ENCODE measurements at regions not wholly inside any gene's neighbourhood (a gene's known extent, or its start where the extent isn't known, plus 50 kb on each side); places are given as distances from the start of the nearest gene placed in this dataset.

- Histone ChIP-seq H4K5ac (ENCODE audit: insufficient read length, low read depth, low read length) (no peak overlapping the region), H3K79me1 (ENCODE audit: low read depth, low read length) (no peaks in the 10 kb centered on the region), H3K4me1 (replicated peaks in 1 of 4; ENCODE audit: control insufficient read depth in 3 of 4, insufficient read depth in 4 of 4, low read length in 3 of 4) (no peaks in the 10 kb centered on the region), H2BK12ac (ENCODE audit: low read depth, low read length) (no peak overlapping the region), H3K9ac (replicated peaks in 1 of 4; ENCODE audit: extremely low read depth in 1 of 4, low read depth in 3 of 4, low read length in 3 of 4) (no peak overlapping the region), H3K36me3 (ENCODE audit: control insufficient read depth in 2 of 4, insufficient read depth in 4 of 4, low read length in 3 of 4) (no peaks in the 10 kb centered on the region), H4K20me1 (replicated peaks in 1 of 2; ENCODE audit: control insufficient read depth in 1 of 2, insufficient read depth in 2 of 2, low read length in 2 of 2) (no peaks in the 10 kb centered on the region), H3K56ac (replicated peaks; ENCODE audit: insufficient read length, low read depth, low read length) (no peak overlapping the region), H2BK5ac (ENCODE audit: low read depth, low read length) (no peak overlapping the region), H2BK15ac (ENCODE audit: low read length) (no peak overlapping the region), H3K23ac (ENCODE audit: insufficient read length) (no peak overlapping the region), H3K18ac (ENCODE audit: extremely low read depth, low read length) (no peak overlapping the region), H2AK5ac (ENCODE audit: low read depth, low read length) (no peak overlapping the region), H2BK120ac (replicated peaks; ENCODE audit: low read depth, low read length) (no peak overlapping the region), H4K8ac (ENCODE audit: extremely low read depth, insufficient read depth, low read length) (no peak overlapping the region), H3K4ac (replicated peaks; ENCODE audit: insufficient read length, low read depth, low read length) (no peak overlapping the region), H2AFZ (ENCODE audit: low read length) (no peak overlapping the region), H3K4me2 (ENCODE audit: insufficient read depth in 1 of 2, low read depth in 2 of 2, low read length in 2 of 2) (no peak overlapping the region), H3K27ac (ENCODE audit: low read depth, low read length) (no peak overlapping the region), H3K79me2 (ENCODE audit: control insufficient read depth in 1 of 2, insufficient read depth in 2 of 2, low read length in 2 of 2) (no peaks in the 10 kb centered on the region), H3K23me2 (ENCODE audit: low read depth, low read length) (no peaks in the 10 kb centered on the region; the same call in 1 of the 2 replicates), H2BK20ac (ENCODE audit: low read length) (no peak overlapping the region), H4K91ac (replicated peaks; ENCODE audit: insufficient read length, low read length) (no peak overlapping the region), H3K14ac (ENCODE audit: insufficient read length) (no peak overlapping the region), H3K4me3 (ENCODE audit: extremely low read depth in 1 of 4, insufficient read depth in 2 of 4, low read depth in 3 of 4, low read length in 4 of 4) (no peak overlapping the region), H3K27me3 (replicated peaks in 1 of 4; ENCODE audit: control insufficient read depth in 3 of 4, extremely low read depth in 1 of 4, insufficient read depth in 3 of 4, low read length in 3 of 4) (no peaks in the 10 kb centered on the region), H3K9me3 (ENCODE audit: insufficient read depth in 2 of 2, low read depth in 1 of 2, low read length in 1 of 2) (no peaks in the 10 kb centered on the region)
- DNase-seq (ENCODE audit: low read depth in 1 of 2, low spot score in 2 of 2) = no peak
- 100% methylated on average over 5 of the region's 5 CpGs; no CpG with 5 or more reads in 1 of the 2 experiments for WGBS, 2 experiments (ENCODE audit: extremely low coverage in 1 of 2, insufficient coverage in 1 of 2, insufficient read length in 1 of 2, insufficient replicate concordance in 2 of 2, low coverage in 1 of 2, low lambda C conversion rate in 2 of 2, missing lambda C conversion rate in 1 of 2)
- FAIRE-seq = no peak
- ChIA-PET CTCF (ENCODE audit: partially characterized antibody) (interaction anchor here (0.6 to 1.4 kb wide), 2 partner anchors 156 to 853 kb away, joined by 3 read pairs; no protein-coding TSS in a partner anchor), POLR2A (ENCODE audit: partially characterized antibody) (interaction anchor here (0.6 kb wide), 1 partner anchor 121 kb away, joined by 3 read pairs; no protein-coding TSS in a partner anchor)
- TF ChIP-seq JUN (IDR thresholded peaks at IDR 0.05; ENCODE audit: low read depth, low read length) (no peak), USF2 (IDR thresholded peaks at IDR 0.05; ENCODE audit: low read length) (no peak), TCF12 (IDR thresholded peaks at IDR 0.05; ENCODE audit: low read depth, low read length) (no peak), ASH2L (IDR thresholded peaks at IDR 0.05; ENCODE audit: low read length) (no peak), EP300 (IDR thresholded peaks at IDR 0.05; ENCODE audit: borderline replicate concordance in 1 of 2, low read depth in 2 of 2, low read length in 2 of 2) (no peak), CBX5 (IDR thresholded peaks at IDR 0.05; ENCODE audit: low read depth, low read length) (no peak), YY1 (IDR thresholded peaks at IDR 0.05; ENCODE audit: low read depth, low read length) (no peak)
These were observed 128.1 kb upstream of the CCN2 start for GRCh38 chr6:132079286-132079685.

Measured in H1 (cell line).